ENCODE measurements at regions not wholly inside any gene's neighbourhood (a gene's known extent, or its start where the extent isn't known, plus 50 kb on each side); places are given as distances from the start of the nearest gene placed in this dataset.
A peak's percentile ranks its signal among the peaks of the same experiment; 100 is the strongest.

- no peak for DNase-seq
Observed at GRCh38 chr3:154801729-154802128, 278.4 kb upstream of the MME start.

GRCh38 chr3:154799800-154800199 is 280.3 kb upstream of the MME start:
- DNase-seq, result no peak

GRCh38 chr3:154795582-154795981 is 284.5 kb upstream of the MME start:
- DNase-seq, result no peak

- no peak for DNase-seq
Observed at GRCh38 chr3:154794814-154795445, 285.2 kb upstream of the MME start.

GRCh38 chr3:154794391-154794790 is 285.7 kb upstream of the MME start:
- DNase-seq, result no peak

GRCh38 chr3:154792828-154793227 is 287.3 kb upstream of the MME start:
- no peak for DNase-seq

GRCh38 chr3:154791611-154792010 is 288.5 kb upstream of the MME start:
- peak in 1 of 2 experiments; percentile 12 for DNase-seq

- DNase-seq, result no peak
Observed at GRCh38 chr3:154786724-154787123, 293.4 kb upstream of the MME start.

- DNase-seq, result no peak
Observed at GRCh38 chr3:154783521-154783931, 296.6 kb upstream of the MME start.

GRCh38 chr3:154783061-154783460 is 297.1 kb upstream of the MME start:
- DNase-seq, result no peak

GRCh38 chr3:154782151-154782550 is 298.0 kb upstream of the MME start:
- no peak for DNase-seq

- DNase-seq, result no peak
Observed at GRCh38 chr3:154781595-154781994, 298.5 kb upstream of the MME start.

- no peak for DNase-seq
Observed at GRCh38 chr3:154780263-154780662, 299.9 kb upstream of the MME start.

GRCh38 chr3:154779571-154779970 is 300.5 kb upstream of the MME start:
- no peak for DNase-seq

GRCh38 chr3:154778057-154778456 is 302.1 kb upstream of the MME start:
- no peak for DNase-seq

GRCh38 chr3:154776549-154777225 is 303.4 kb upstream of the MME start:
- no peak for DNase-seq

GRCh38 chr3:154775821-154776548 is 304.1 kb upstream of the MME start:
- no peak for DNase-seq

- DNase-seq, result no peak
Observed at GRCh38 chr3:154766765-154767503, 313.2 kb upstream of the MME start.

GRCh38 chr3:154764856-154765640 is 315.1 kb upstream of the MME start:
- no peak for DNase-seq

GRCh38 chr3:154762486-154762885 is 317.6 kb upstream of the MME start:
- DNase-seq, result no peak

- no peak for DNase-seq
Observed at GRCh38 chr3:154759966-154760365, 320.2 kb upstream of the MME start.

GRCh38 chr3:154758109-154758868 is 321.8 kb upstream of the MME start:
- DNase-seq, result peak; percentile 52 to 54
